ENCODE measurements at regions not wholly inside any gene's neighbourhood (a gene's known extent, or its start where the extent isn't known, plus 50 kb on each side); places are given as distances from the start of the nearest gene placed in this dataset.

DNA sequence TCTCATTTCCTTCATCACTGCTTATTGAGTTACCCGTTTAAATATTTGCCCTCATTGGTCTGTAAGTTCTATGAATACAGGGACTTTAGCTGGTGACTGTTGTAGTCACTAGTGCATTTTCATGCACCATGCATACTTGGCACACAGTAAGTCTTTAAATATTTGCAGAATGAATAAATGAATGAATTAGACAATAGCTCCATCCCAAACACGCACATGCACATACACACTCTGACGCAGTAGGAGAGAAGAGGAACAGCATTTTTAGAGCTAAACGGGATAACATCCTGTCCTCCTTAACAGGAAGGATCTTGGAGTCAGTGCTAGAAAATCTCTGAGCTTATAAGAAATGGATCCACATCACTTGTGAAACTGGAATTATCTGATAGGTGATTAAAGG lies 447.7 kb downstream of the KIF4B start:
- TF ChIP-seq CTCF (conservative IDR thresholded peaks at IDR 0.05 in 1 of 2, IDR thresholded peaks at IDR 0.05 in 1 of 2; ENCODE audit: extremely low read depth in 1 of 2, insufficient read depth in 1 of 2, low read depth in 1 of 2, low read length in 2 of 2) (no peak), EZH2 (IDR thresholded peaks at IDR 0.05; ENCODE audit: borderline replicate concordance, low read length) (no peak)
